Medulla oblongata (tissue), 1 donor: ENCODE measurements at regions not wholly inside any gene's neighbourhood (a gene's known extent, or its start where the extent isn't known, plus 50 kb on each side); places are given as distances from the start of the nearest gene placed in this dataset.

Experiments used
- DNase-seq: peaks from one replicate; pipeline ENCODE4 v3.0.0-alpha.2; 2015; ENCODE audit errors: extremely low spot score

GRCh38 chr15:77796046-77796729, 163.5 kb upstream of the LINGO1 start:
- DNase-seq: no peak

GRCh38 chr15:77795446-77795845, 162.7 kb upstream of the LINGO1 start:
- DNase-seq: no peak

- DNase-seq: no peak
Observed at GRCh38 chr15:77791941-77792340, 159.2 kb upstream of the LINGO1 start.

- DNase-seq: no peak
Observed at GRCh38 chr15:77790481-77790880, 157.8 kb upstream of the LINGO1 start.

DNA sequence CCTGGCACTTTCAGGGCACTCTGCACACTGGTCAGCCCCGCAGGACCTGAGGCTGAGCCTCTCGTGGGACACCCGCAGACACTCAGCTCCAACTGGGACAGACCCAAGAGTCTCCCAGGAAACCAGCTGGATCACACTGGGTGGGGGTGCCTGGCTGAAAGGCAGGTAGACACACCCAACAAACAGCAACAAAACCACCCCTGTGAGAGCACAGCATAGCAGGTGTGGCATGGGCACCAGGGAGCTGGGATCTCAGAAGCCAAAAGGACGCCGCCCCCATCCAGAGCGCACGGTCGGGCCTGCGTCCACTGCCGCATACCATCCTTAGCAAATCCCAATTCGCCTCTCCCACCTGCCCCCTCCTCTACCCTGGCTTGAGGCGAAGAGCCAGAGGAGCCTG, 154.2 kb upstream of the LINGO1 start:
- DNase-seq: no peak

GRCh38 chr15:77786181-77786890, 153.6 kb upstream of the LINGO1 start:
- DNase-seq: no peak

GRCh38 chr15:77784361-77785292, 151.9 kb upstream of the LINGO1 start:
- DNase-seq: no peak

DNA sequence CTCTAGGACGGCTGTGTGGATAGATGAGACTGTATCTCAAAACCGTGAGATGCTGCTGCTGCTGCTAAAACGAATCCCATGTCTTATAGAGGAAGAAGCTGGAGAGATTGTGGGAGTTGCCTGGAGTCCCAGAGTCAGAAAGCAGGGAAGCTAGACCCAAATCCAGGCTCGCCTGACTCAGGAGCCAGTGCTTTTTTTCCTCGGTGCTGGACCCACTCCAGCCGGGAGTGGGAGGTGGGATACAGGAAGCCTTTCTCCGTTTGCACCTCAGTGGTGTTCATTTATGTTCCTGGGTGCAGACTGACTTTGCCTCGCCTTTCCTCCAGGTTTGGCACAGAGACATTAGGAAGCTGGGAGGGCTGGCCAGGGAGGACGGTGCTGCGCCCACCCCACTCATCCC, 150.9 kb upstream of the LINGO1 start:
- no peak for DNase-seq

DNA sequence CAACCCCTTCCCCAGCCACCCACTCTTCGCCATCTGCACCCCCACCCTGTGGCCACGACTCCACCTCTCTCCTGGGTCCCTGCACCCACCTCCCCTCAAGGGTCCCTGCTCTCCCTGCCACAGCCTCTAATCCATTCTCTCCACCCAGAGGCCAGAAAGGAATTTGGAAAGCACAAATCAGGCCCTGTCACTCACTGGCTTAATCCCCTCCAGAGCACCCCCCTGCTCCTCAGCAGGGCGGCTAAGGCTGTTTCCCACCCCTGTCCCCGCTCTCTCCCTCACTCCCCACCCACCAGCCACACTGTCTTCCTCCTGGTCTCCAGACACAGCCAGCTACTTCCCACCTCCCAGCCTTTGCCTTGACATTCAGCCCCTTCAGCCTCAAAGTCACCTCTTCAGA, 150.0 kb upstream of the LINGO1 start:
- no peak for DNase-seq

- no peak for DNase-seq
Observed at GRCh38 chr15:77781946-77782240, 149.2 kb upstream of the LINGO1 start.

- no peak for DNase-seq
Observed at GRCh38 chr15:77781151-77781945, 148.6 kb upstream of the LINGO1 start.

- DNase-seq: no peak
Observed at GRCh38 chr15:77778802-77779201, 146.1 kb upstream of the LINGO1 start.

DNA sequence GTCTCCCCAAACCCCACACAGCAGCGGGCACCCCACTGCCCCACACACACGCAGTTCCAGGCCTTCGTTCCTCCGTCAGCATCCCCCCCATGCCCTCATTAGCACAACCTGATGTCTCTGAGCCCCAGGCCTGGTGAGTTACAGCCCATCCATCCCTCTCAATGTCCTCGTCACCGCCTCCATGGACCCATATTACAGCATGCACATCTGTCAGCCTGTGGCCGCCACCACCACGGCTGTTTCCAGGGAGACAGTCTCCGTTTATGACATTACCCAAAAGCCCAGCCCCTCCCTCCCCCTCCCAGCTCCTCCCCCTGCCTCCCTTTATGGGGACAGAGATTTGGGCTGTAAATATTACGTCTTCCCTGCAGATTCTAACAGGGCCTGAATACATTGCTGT, 143.1 kb upstream of the LINGO1 start:
- DNase-seq: no peak

GRCh38 chr15:77775373-77775772, 142.7 kb upstream of the LINGO1 start:
- DNase-seq: no peak

GRCh38 chr15:77774350-77774749, 141.6 kb upstream of the LINGO1 start:
- DNase-seq: no peak

DNA sequence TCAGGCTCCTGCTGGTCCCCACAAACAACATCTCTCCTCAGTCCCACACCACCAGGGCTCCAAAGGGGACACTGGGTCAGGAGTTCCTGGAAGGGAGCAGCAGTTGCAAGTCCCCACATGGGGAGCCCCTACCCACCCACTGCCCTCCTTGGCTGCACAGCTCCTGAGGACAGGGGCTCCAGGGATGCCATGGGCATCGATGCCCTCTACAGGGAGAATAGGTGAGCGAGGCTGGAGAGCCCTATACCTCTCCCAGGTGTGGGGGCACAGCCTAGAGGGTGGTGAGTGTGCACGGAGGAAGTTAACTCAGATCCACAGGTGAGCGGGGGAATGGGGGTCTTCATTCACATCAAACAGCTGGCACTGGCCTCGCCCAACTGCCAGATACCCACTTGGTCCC, 141.2 kb upstream of the LINGO1 start:
- no peak for DNase-seq

GRCh38 chr15:77772641-77773402, 140.1 kb upstream of the LINGO1 start:
- DNase-seq: no peak

DNA sequence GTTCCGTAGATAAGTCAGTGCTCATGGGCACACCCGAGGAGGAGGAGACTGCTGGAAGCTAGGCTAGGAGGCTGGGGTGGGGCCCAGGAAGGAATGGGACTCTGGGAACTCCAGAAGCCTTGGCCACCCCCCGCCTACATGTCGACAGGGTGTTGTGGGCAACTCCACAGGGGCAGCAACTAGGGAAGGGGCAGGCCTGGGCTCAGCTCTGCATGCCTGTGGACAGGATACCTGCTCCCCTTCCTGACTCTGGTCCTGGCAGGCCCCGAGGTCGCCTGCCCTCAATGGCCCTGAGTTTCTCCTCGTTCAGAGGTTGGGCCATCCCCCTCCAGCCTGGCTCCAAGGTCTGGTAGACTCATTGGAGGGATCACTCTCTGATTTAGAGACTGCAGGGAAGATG, 138.9 kb upstream of the LINGO1 start:
- DNase-seq: no peak

GRCh38 chr15:77769700-77770099, 137.0 kb upstream of the LINGO1 start:
- DNase-seq: no peak

DNA sequence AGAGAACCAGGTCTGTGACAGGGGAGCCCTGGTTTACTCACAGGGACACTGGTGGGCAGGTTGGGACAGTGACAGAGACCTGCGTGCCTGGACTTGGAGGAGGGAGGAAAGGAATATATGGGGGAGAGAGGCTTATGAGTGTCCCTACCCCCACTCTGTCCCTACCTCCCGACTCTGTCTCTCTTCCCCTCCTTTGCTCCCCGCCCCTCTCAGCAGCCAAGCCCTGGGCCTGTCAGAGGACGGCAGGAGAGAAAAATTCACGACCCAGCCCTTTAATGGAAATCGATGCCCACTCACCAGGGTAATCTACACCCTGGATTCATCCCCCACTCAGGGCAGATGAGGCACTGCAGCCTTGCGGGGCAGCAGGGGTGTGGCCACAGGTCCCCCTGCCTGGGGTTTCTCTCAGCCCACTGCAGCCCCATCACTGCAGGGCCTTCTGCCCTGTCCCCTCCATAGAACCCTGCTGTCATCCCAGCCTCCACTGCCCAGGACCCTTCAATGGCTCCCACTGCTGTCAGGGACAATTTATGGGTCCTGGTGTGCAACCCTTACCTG, 135.9 kb upstream of the LINGO1 start:
- DNase-seq: no peak

- DNase-seq: no peak
Observed at GRCh38 chr15:77768107-77768506, 135.4 kb upstream of the LINGO1 start.
